GM21423 (cell line): ENCODE measurements at regions not wholly inside any gene's neighbourhood (a gene's known extent, or its start where the extent isn't known, plus 50 kb on each side); places are given as distances from the start of the nearest gene placed in this dataset.

Source experiments
- ATAC-seq: cut with Tn5 transposase; IDR thresholded peaks from one replicate; pipeline ENCODE4 v1.9.1; 2021; ENCODE audit warnings: mild to moderate bottlenecking, moderate library complexity; ENCODE audit not compliant: unreplicated experiment

DNA sequence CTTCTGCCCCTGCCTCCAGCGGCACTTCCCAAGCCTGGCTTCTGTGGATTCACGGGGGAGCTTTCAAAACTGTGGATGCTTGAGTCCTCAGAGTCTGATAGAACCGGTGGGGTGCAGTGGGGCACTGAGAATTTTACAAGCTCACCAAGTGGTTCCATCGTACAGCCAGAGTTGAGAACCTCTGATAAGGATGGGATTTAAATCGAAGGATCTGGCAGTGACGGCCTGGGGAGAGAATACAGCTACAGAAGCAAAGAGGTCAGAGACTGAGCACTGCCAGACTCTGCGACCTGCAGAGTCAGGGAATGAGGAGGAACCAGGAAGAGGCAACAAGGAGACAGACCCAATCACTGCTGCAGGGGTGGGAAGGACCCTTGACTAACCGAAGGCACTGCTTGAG, 124.6 kb upstream of the BOD1 start:
- ATAC-seq: no peak

DNA sequence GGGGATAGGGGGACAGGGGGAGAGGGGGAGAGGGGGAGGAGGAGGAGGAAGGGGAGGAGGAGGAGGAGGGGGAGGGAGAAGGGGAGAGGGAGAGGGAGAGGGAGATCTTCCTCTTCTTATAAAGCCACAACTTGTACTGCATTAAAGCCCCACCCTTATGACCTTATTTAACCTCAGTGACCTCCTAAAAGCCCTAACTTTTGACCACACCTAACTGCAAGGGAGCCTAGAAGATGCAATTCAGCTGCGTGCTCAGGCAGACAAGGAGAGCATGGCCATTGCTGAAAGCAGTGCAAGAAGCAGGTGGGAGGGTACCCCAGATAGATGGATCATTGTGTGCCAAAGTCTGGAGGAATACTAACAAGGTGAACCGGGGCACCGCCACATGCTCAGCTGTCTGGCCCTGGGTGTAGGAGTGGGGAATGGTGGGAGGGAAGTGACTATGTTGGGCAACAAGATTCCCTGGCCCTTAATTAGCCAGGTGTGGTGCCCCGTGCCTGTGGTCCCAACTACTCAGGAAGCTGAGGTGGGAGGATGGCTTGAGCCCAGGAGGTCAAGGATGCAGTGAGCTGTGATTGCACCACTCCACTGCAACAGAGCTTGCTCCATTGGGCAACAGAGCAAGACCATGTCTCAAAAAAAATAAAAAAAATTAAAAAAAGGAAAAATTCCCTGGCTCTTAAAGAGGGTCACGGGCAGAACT, 125.4 kb upstream of the BOD1 start:
- ATAC-seq: no peak

- ATAC-seq: peak; percentile 63
Observed at GRCh38 chr5:173742432-173742816, 126.0 kb upstream of the BOD1 start.

DNA sequence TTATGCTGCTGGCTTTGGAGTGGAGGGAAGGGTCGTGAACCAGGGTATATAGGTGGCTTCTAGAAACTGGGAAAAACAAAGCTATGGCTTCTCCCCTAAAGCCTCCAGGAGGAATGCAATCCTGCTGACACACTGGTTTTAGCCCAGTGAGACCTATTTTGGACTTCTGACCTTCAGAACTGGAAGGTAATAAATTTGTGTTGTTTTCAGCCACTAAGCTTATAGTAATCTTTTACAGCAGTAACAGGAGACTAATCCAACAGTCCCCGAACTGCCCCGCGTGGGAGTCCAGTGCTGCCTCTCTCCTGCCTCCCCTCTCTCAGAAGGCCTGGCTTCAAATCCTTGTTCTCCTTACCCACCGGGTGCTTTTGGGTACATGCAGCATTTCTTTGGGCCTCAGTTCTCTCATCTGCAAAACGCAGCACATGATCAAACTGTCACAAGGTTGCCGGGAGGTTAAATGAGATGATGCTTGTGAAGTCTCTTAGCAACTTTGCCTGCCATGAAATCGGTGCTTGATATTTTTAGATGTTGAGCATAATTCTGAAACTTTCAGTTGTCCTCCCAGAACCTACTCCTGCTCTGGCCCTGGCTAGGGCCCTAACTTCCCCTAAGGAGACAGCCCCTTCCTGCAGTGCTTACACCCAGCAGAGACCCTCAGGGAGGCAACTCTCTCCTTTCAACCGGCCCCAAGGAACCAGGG, 127.3 kb upstream of the BOD1 start:
- peak; percentile 32 for ATAC-seq

GRCh38 chr5:173744551-173744950, 128.1 kb upstream of the BOD1 start:
- no peak for ATAC-seq

- ATAC-seq: peak; percentile 56
Observed at GRCh38 chr5:173745123-173745522, 128.7 kb upstream of the BOD1 start.

DNA sequence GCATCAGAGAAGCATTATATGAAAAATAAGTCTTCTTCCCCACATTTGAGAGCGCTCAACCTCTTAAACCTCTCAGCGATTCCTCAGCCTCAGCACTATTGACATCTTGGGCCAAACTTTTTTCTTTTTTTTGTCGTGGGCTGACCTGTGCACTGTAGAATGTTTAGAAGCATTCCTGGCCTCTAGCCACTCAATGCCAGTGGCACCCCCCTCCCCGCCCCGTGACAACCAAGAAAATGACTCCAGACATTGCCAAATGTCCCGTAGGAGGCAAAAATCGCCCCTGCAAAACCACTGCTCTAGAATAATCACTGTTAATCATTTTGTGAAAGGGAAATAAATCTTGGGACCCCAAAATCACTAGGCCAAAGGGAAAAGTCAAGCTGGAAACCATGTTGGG, 129.1 kb upstream of the BOD1 start:
- no peak for ATAC-seq

DNA sequence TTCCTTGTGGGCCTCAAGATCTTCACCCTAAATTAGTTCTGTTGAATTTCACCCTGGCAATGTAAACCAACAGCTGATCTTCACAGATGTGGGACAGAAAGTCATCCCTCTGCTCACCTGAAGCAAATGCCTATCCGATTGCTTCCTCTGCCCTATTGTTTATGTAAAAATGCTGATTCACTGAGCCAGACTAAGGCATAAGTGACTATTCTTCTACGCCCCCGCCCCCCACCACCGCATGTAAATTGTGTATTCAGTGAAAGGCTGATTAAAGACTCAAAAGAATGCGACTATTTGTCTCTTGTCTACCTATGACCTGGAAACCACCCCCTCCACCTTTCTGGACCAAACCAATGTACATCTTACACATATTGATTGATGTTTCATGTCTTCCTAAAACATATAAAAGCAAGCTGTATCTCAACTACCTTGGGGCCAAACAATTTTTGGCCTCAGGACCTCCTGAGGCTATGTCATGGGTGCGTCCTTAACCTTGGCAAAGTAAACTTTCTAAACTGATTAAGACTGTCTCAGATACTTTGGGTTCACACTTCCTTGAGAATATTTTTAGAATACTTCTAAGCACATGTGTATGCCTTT, 129.7 kb upstream of the BOD1 start:
- ATAC-seq: no peak

DNA sequence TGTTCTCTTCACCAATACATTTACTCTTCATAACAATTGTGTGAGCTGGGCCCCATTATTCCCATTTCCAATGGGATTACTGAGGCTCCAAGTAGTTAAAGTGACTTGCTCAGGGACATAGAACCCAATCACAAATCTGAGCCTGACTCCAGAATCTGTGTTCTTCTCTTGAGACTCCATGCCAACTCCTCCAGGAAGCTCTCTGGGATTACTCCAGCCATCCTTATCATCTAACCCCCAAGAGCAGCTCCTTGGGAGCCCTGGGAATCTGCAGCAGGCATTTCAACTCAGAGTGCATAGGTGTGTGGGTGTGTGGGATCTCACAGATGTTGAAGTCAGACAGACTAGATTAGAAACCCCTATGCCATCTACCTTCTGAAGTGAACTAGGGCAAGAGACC, 131.4 kb upstream of the BOD1 start:
- ATAC-seq: no peak

DNA sequence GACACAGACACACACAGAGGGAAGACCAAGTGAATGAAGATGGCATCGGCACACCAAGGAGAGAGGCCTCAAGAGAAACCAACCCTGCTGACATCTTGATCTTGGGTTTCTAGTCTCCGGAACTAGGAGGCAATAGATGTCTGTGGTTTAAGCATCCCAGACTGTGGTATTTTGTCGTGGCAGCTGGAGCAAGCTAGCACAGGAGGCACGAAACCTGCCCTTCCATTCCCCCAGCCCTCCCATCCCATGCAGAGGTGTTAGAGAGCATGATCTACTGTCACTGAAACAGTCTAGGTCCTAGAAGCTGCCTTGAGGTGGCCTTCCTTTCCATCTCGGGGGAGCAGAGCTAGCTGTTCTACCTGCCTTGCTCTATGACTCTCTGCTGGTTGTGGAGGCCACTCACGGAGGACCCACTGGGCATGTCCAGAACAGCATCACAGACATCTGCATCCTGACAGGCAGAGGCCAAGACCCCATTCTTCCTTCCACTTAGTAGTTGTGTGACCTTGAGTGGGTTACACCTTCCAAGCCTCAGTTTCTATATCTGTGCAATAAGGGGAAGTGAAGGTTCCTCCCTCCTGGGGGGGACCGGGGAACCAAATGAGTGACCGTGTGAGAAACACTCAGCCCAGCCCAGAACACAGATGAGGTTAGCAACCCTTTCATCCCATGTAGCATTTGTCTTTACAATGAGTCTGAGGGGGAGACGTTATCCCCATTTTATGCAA, 134.3 kb upstream of the BOD1 start:
- no peak for ATAC-seq

GRCh38 chr5:173751266-173751600, 134.8 kb upstream of the BOD1 start:
- ATAC-seq: no peak

DNA sequence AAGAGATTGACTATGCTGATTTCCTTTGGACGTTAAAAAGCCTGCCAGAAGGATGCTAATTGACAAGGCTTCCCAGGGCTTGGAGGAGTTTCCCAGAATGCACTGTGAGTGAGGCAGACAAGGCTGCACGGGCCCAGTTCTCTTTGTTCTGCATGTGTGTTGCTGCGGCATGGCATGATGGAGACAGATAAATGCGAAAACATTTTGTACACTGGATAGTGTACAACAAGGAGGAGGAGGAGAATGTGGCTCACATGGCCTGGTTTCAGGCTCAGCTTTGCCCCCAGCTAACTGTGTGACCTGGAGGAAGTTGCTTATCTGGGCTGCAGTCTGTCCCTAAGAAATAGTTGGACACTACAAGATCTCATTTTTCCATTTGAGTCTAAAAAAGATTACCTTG, 135.5 kb upstream of the CPEB4 start:
- ATAC-seq: no peak

GRCh38 chr5:173753307-173754168, 134.6 kb upstream of the CPEB4 start:
- no peak for ATAC-seq

DNA sequence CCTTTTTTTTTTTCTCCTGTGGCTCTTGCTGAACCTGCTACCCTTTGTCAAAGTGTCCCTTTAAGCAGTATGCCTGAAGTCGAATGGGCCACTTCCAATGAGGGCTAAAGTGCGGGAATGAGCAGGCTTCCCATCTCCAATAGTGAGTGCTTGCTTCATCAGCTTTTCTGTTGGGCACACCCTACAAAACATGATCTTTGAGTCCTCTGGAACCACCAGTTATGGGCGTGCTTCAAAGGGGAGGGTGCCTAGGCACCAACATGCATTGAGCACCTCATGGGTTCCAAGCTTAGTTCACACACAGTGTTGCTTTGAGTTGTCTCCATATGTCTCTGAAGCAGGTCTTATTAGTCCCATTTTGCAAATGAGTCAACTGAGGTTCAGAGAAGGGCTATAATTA, 132.8 kb upstream of the CPEB4 start:
- ATAC-seq: no peak

GRCh38 chr5:173757403-173758209, 130.5 kb upstream of the CPEB4 start:
- no peak for ATAC-seq

DNA sequence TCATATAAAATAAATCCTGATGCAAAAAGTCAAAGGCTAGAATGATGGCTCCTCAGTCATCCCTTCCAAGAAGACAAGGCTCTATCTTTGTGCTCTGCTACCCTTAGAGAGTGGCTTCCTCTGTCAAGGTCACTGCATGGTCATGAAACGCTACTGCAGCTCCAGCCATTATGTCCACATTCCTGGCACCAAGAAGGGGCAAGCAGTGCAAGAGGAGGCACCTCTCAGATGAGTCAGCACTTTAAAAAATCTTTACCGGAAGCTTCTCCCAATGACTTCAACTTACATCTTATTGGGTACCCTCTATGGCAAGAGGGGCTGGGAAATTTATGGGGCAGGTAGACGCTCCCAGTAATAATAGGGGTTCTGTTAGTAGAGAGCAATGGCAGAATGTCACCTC, 129.5 kb upstream of the CPEB4 start:
- no peak for ATAC-seq

DNA sequence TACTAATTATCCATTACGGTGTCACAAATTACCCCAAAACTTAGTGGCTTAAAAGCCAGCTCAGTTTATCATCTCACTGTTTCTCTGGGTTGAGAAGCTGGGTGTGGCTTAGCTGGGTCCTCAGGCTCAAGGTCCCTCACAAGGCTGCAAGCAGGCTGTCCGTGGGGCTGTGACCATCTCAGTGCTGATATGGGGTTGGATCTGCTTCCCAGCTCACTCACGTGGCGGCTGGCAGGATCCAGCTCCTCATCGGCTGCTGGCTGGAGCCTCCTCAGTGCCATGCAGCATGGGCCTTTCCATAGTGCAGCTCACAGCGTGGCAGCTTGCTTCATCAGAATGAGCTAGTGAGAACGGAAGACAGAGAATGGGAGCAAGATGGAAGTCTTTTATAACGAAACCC, 128.5 kb upstream of the CPEB4 start:
- ATAC-seq: no peak

GRCh38 chr5:173760461-173761177, 127.5 kb upstream of the CPEB4 start:
- ATAC-seq: no peak

DNA sequence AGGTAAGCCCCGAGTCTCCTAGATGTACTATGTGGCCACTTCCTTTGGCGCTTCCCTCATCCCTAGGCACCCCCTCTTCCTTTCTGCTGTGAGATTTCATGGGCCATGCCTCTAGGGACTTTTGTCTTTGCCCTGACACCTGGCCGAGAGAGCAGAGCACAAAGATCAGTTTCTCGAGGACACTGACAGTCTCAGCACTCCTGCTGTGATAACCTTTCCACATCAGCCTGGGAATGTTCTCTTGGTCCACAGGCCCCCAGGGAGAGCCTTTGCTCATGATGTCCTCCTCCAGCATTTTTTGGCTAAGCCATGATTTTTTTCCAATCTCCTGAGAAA, 127.0 kb upstream of the CPEB4 start:
- ATAC-seq: no peak

DNA sequence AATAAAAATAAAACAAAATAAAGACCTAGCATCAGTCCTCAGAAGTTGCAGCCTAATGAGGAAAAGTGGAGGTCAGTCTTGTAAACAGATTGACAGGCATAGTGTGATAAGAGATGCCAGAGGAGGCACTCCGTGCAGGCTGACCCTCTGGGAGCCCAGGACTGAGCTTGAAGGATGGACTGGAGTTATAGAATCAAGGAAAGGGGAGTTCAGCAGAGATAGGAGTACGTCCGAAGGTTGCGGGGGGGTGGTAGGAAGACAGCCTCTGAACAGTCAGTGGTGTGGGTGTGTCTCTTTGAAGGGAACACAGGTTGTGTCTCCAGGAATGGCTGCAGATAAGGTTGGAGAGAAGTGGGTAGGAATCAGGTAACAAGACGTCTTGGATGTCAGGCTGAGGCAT, 126.1 kb upstream of the CPEB4 start:
- ATAC-seq: no peak
